IMR-90 (cell line): ENCODE measurements at regions not wholly inside any gene's neighbourhood (a gene's known extent, or its start where the extent isn't known, plus 50 kb on each side); places are given as distances from the start of the nearest gene placed in this dataset.

Experiments
- ATAC-seq: fragments of 200-7000 bp; cut with Tn5 transposase; 2 replicates; pipeline ENCODE4 v1.9.1; 2020; ENCODE audit warnings: low read depth, mild to moderate bottlenecking, moderate library complexity
- BruUV-seq: library from RNA; stranded (reverse); fragments of 400-500 nt; replicated peaks from 2 replicates; lab custom pipeline; 2021; lab: Mats Ljungman, UMichigan
- CTCF ChIA-PET: fragments of 300-600 bp; formaldehyde crosslinking; extraction: SDS; loops from one replicate; lab custom pipeline; 2021; ENCODE audit warnings: antibody characterized with exemption; lab: Yijun Ruan, JAX
- POLR2A ChIA-PET: fragments of 300-600 bp; sonication (Branson Sonifier 250); formaldehyde crosslinking; loops from one replicate; lab custom pipeline; 2022; ENCODE audit warnings: antibody characterized with exemption; ENCODE audit not compliant: unreplicated experiment; lab: Charles Lee
- DNase-seq: peaks from one replicate; pipeline ENCODE4 v3.0.0; 2013
- H2AFZ ChIP-seq: replicated peaks from 2 replicates; pipeline ENCODE3; 2013; ENCODE audit warnings: low read length, mild to moderate bottlenecking; ENCODE audit not compliant: poor library complexity
- H2AK5ac ChIP-seq: 2 replicates; pipeline ENCODE4 v1.6.1; 2013; ENCODE audit warnings: low read depth, low read length, inconsistent platforms
- H2AK9ac ChIP-seq: replicated peaks from 2 replicates; pipeline ENCODE3; 2013; ENCODE audit warnings: mild to moderate bottlenecking, low read depth, low read length, moderate library complexity; ENCODE audit not compliant: poor library complexity
- H2BK120ac ChIP-seq: 2 replicates; pipeline ENCODE4 v1.6.1; 2013; ENCODE audit warnings: low read depth, low read length, inconsistent platforms
- H2BK15ac ChIP-seq: 3 replicates; pipeline ENCODE4 v1.6.1; 2013; ENCODE audit warnings: low read depth, low read length, inconsistent platforms
- H2BK20ac ChIP-seq: 2 replicates; pipeline ENCODE4 v1.6.1; 2013; ENCODE audit warnings: low read depth, mild to moderate bottlenecking, inconsistent platforms, low read length, moderate library complexity
- H2BK5ac ChIP-seq: 2 replicates; pipeline ENCODE4 v1.6.1; 2013; ENCODE audit warnings: mild to moderate bottlenecking, low read depth, low read length, inconsistent platforms; ENCODE audit not compliant: poor library complexity, severe bottlenecking
- H3K14ac ChIP-seq: replicated peaks from 2 replicates; pipeline ENCODE4 v1.6.1; 2013; ENCODE audit warnings: low read depth, low read length, inconsistent platforms
- H3K18ac ChIP-seq: 2 replicates; pipeline ENCODE4 v1.6.1; 2013; ENCODE audit warnings: low read depth, low read length, control low read depth
- H3K23ac ChIP-seq: 2 replicates; pipeline ENCODE4 v1.6.1; 2013; ENCODE audit warnings: low read depth, low read length, inconsistent platforms
- H3K27ac ChIP-seq: 2 replicates; pipeline ENCODE4 v1.5.1; 2013; ENCODE audit warnings: mild to moderate bottlenecking, control low read depth, low read length; ENCODE audit not compliant: insufficient read depth
- H3K27me3 ChIP-seq: 2 replicates; pipeline ENCODE4 v1.6.1; 2013; ENCODE audit warnings: low read length; ENCODE audit not compliant: control insufficient read depth, insufficient read depth
- H3K36me3 ChIP-seq: 2 replicates; pipeline ENCODE4 v1.6.1; 2013; ENCODE audit warnings: low read length, mixed read lengths; ENCODE audit not compliant: control insufficient read depth, insufficient read depth
- H3K4ac ChIP-seq: 2 replicates; pipeline ENCODE4 v1.6.1; 2013; ENCODE audit warnings: low read depth, low read length, inconsistent platforms
- H3K4me1 ChIP-seq: 2 replicates; pipeline ENCODE4 v1.6.1; 2013; ENCODE audit warnings: low read length, mixed read lengths; ENCODE audit not compliant: control insufficient read depth, insufficient read depth
- H3K4me2 ChIP-seq: 2 replicates; pipeline ENCODE4 v1.6.1; 2013; ENCODE audit warnings: low read depth, mild to moderate bottlenecking, control low read depth, low read length, moderate library complexity
- H3K4me3 ChIP-seq: 2 replicates; pipeline ENCODE4 v1.5.1; 2013; ENCODE audit warnings: low read depth, mild to moderate bottlenecking, control low read depth, low read length, moderate library complexity; ENCODE audit not compliant: insufficient read depth
- H3K56ac ChIP-seq: 2 replicates; pipeline ENCODE4 v1.6.1; 2013; ENCODE audit warnings: low read length, inconsistent platforms; ENCODE audit not compliant: insufficient read depth; ENCODE audit errors: extremely low read depth
- H3K79me1 ChIP-seq, 2 experiments: 2 replicates each; pipeline ENCODE4 v1.6.1; 2013; ENCODE audit warnings: low read length in 2 of 2, inconsistent platforms in 1 of 2, low read depth in 1 of 2
- H3K9ac ChIP-seq: 2 replicates; pipeline ENCODE4 v1.6.1; 2013; ENCODE audit warnings: low read depth, low read length, control low read depth
- H3K9me1 ChIP-seq: 2 replicates; pipeline ENCODE4 v1.6.1; 2013; ENCODE audit warnings: low read length, inconsistent platforms; ENCODE audit not compliant: insufficient read depth
- H3K9me3 ChIP-seq: 2 replicates; pipeline ENCODE4 v1.6.1; 2013; ENCODE audit warnings: low read length; ENCODE audit not compliant: control insufficient read depth, insufficient read depth
- H4K20me1 ChIP-seq: 2 replicates; pipeline ENCODE4 v1.6.1; 2013; ENCODE audit warnings: low read length, inconsistent platforms; ENCODE audit not compliant: insufficient read depth
- H4K5ac ChIP-seq: 2 replicates; pipeline ENCODE4 v1.6.1; 2013; ENCODE audit warnings: mild to moderate bottlenecking, low read depth, low read length, control low read depth
- H4K8ac ChIP-seq, 2 experiments: 2 replicates each; pipeline ENCODE4 v1.6.1; 2013; ENCODE audit warnings: low read depth in 2 of 2, low read length in 2 of 2, control low read depth in 1 of 2, inconsistent platforms in 1 of 2
- H4K91ac ChIP-seq: 2 replicates; pipeline ENCODE4 v1.6.1; 2013; ENCODE audit warnings: low read depth, low read length, inconsistent platforms; ENCODE audit not compliant: insufficient read depth
- FOS ChIP-seq: fragments of 150-350 bp; IDR thresholded peaks from 2 replicates; pipeline ENCODE4 v1.6.1; 2016; ENCODE audit warnings: low read depth, low read length
- MAZ ChIP-seq: IDR thresholded peaks from 2 replicates; pipeline ENCODE4 v1.6.1; 2012; ENCODE audit warnings: low read depth, mild to moderate bottlenecking, low read length, improper control_type of control experiment, moderate library complexity, borderline replicate concordance
- MXI1 ChIP-seq: IDR thresholded peaks from 2 replicates; pipeline ENCODE4 v1.6.1; 2012; ENCODE audit warnings: low read depth, mild to moderate bottlenecking, low read length, moderate library complexity, borderline replicate concordance
- POLR2A ChIP-seq: IDR thresholded peaks from 2 replicates; pipeline ENCODE4 v1.6.1; 2012; ENCODE audit warnings: mild to moderate bottlenecking, low read depth, low read length
- RAD21 ChIP-seq: IDR thresholded peaks from 2 replicates; pipeline ENCODE4 v1.6.1; 2012; ENCODE audit warnings: low read length, improper control_type of control experiment
- USF2 ChIP-seq: fragments of 150-350 bp; IDR thresholded peaks from 2 replicates; pipeline ENCODE4 v1.6.1; 2017; ENCODE audit warnings: mild to moderate bottlenecking, antibody characterized with exemption, low read length, low read depth
- WGBS, 2 experiments: methylation state at CpG; one replicate each; pipeline versions ENCODE4 v1.1.5 to v1.1.7; 2013; ENCODE audit warnings: missing lambda C conversion rate in 2 of 2; ENCODE audit not compliant: insufficient read length in 1 of 2; ENCODE audit errors: extremely low coverage in 2 of 2; 5-methylcytosine and 5-hydroxymethylcytosine counted together
- dilution Hi-C: fragments of 300-500 bp; cut with HindIII; formaldehyde crosslinking; loops from one replicate; pipeline ENCODE4 v1.14.3; 2018; ENCODE audit warnings: low sequenced_read_pairs; ENCODE audit not compliant: unreplicated experiment
- in situ Hi-C: fragments of 300-500 bp; cut with MboI; formaldehyde crosslinking; loops from 3 replicates; pipeline ENCODE4 v1.14.3; 2019; ENCODE audit warnings: low sequenced_read_pairs, inconsistent platforms, mixed read lengths
- intact Hi-C: fragments of 100-400 bp; cut with micrococcal nuclease; formaldehyde crosslinking; loops from 2 replicates; pipeline ENCODE4 v1.10.0; 2022

DNA sequence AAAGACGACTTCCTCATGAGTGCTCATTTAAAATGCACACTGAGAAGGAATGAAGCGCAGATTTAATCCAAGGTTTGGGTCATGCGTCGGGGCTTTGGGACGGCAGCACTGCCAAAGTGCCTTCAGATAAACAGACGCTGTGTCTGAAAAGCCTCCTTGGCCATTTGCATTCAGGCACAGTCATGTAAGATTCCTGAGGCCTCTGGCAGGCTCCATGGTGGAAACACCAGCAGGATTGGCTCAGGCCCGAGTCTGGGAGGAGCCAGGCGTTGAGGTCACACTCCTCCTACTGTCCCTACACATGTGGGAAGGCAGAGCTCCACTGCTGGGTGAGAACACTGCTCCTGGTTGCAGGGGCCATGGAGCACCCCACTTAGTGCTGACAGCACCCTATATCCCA lies 113.3 kb upstream of the KL start (continued):
- TF ChIP-seq MAZ (no peak), MXI1 (no peak)

- Histone ChIP-seq H3K79me1 (no peaks in the 10 kb centered on the region), H4K8ac (no peak overlapping the region), H3K56ac (no peak overlapping the region), H3K14ac (0 out of 2 replicates have a peak overlapping the region, but pooled peaks have one; percentile 18), H2AFZ (no peak overlapping the region), H2BK5ac (no peak overlapping the region), H2AK9ac (no peak overlapping the region), H3K18ac (no peak overlapping the region), H3K9me3 (peaks cover 2% of the 10 kb centered on the region; the same call in 1 of the 2 replicates), H3K9me1 (no peaks in the 10 kb centered on the region), H2BK120ac (no peak overlapping the region), H3K4me3 (no peak overlapping the region), H3K27ac (no peak overlapping the region), H4K5ac (no peak overlapping the region), H4K91ac (no peak overlapping the region), H3K4me1 (no peaks in the 10 kb centered on the region), H3K9ac (no peak overlapping the region), H3K4ac (no peak overlapping the region; the same call in 1 of the 2 replicates), H3K36me3 (no peaks in the 10 kb centered on the region), H2BK15ac (no peak overlapping the region), H2BK20ac (no peak overlapping the region), H3K4me2 (no peak overlapping the region), H2AK5ac (no peak overlapping the region), H3K23ac (no peak overlapping the region; the same call in 1 of the 2 replicates), H3K27me3 (no peaks in the 10 kb centered on the region), H4K20me1 (no peaks in the 10 kb centered on the region)
- no TSS peak for BruUV-seq
- TF ChIP-seq MXI1 (no peak), USF2 (no peak), RAD21 (no peak), POLR2A (no peak), FOS (no peak)
- ATAC-seq (no peak), DNase-seq (no peak)
- in situ Hi-C loops, result no loop called here
- ChIA-PET POLR2A (no interaction called here), CTCF (no interaction called here)
- intact Hi-C loops, result loop anchor here (10.0 kb wide), 1 partner anchor 119 kb away; no protein-coding TSS in a partner anchor
- dilution Hi-C loops, result no loop called here
- WGBS, 2 experiments, result 100% methylated on average over 4 of the region's 5 CpGs; no CpG with 5 or more reads in 1 of the 2 experiments
Observed at GRCh38 chr13:32903720-32904119, 112.5 kb upstream of the KL start.
